RWPE1 (cell line): ENCODE measurements at regions not wholly inside any gene's neighbourhood (a gene's known extent, or its start where the extent isn't known, plus 50 kb on each side); places are given as distances from the start of the nearest gene placed in this dataset.

Experiments
- CTCF ChIA-PET: fragments of 350-600 bp; sonication (Branson Sonifier 250); formaldehyde crosslinking; extraction: SDS; loops from one replicate; lab custom pipeline; 2021; lab: Yijun Ruan, JAX
- POLR2A ChIA-PET: fragments of 400-600 bp; formaldehyde crosslinking; extraction: SDS; loops from one replicate; lab custom pipeline; 2020; ENCODE audit warnings: antibody characterized with exemption; ENCODE audit not compliant: low non-redundant PET; lab: Yijun Ruan, JAX
- DNase-seq: peaks from one replicate; pipeline ENCODE4 v3.0.0; 2012; ENCODE audit warnings: low spot score
- H3K27ac ChIP-seq: fragments of 450-650 bp; 2 replicates; pipeline ENCODE4 v1.5.1; 2017
- CTCF ChIP-seq: fragments of 450-650 bp; conservative IDR thresholded peaks from 2 replicates; pipeline ENCODE4 v1.5.1; 2017; ENCODE audit warnings: low read depth, mild to moderate bottlenecking

- DNase-seq, result no peak
Measured at GRCh38 chr13:81670048-81670447, 1329.1 kb upstream of the SPRY2 start.

GRCh38 chr13:81664872-81665271 is 1323.9 kb upstream of the SPRY2 start:
- TF ChIP-seq CTCF, result no peak
- ChIA-PET CTCF (no interaction called here), POLR2A (no interaction called here)
- no peak for DNase-seq
- H3K27ac ChIP-seq, result no peak overlapping the region

More at GRCh38 chr13:81670048-81670447, 1329.1 kb upstream of the SPRY2 start:
- ChIA-PET CTCF (no interaction called here), POLR2A (no interaction called here)
- TF ChIP-seq CTCF, result no peak
- H3K27ac ChIP-seq, result no peak overlapping the region

GRCh38 chr13:81659984-81660383 is 1319.1 kb upstream of the SPRY2 start:
- ChIA-PET POLR2A (no interaction called here), CTCF (no interaction called here)

GRCh38 chr13:81658598-81659370 is 1317.9 kb upstream of the SPRY2 start:
- ChIA-PET POLR2A (no interaction called here), CTCF (no interaction called here)
- no peak overlapping the region for H3K27ac ChIP-seq
- TF ChIP-seq CTCF, result no peak
- no peak for DNase-seq

More at GRCh38 chr13:81659984-81660383, 1319.1 kb upstream of the SPRY2 start:
- H3K27ac ChIP-seq, result no peak overlapping the region
- no peak for TF ChIP-seq CTCF
- DNase-seq, result no peak

GRCh38 chr13:81639984-81640582 is 1299.2 kb upstream of the SPRY2 start:
- DNase-seq, result no peak
- no peak overlapping the region for H3K27ac ChIP-seq
- POLR2A ChIA-PET, result no interaction called here
- no peak; the same call in 1 of the 2 replicates for TF ChIP-seq CTCF
- CTCF ChIA-PET, result interaction anchor here (0.6 kb wide), 1 partner anchor 1397 kb away, joined by 3 read pairs; no protein-coding TSS in a partner anchor

- DNase-seq, result no peak
- ChIA-PET POLR2A (no interaction called here), CTCF (no interaction called here)
- TF ChIP-seq CTCF, result no peak
- H3K27ac ChIP-seq, result no peak overlapping the region
Measured at GRCh38 chr13:81637457-81637856, 1296.5 kb upstream of the SPRY2 start.
